Right kidney (tissue), 1 donor: ENCODE measurements at regions not wholly inside any gene's neighbourhood (a gene's known extent, or its start where the extent isn't known, plus 50 kb on each side); places are given as distances from the start of the nearest gene placed in this dataset.
"Not testable (repeated sequence)": the region's sequence is repeated elsewhere in the genome, so short reads cannot be mapped to it uniquely, and the experiment has no call there.

ENCODE experiments used
- DNase-seq: peaks from one replicate; pipeline ENCODE4 v3.0.0-alpha.2; 2016

- DNase-seq: no peak
Measured at GRCh38 chr7:46286356-46286755, 365.3 kb upstream of the IGFBP3 start.

GRCh38 chr7:46285878-46286277 lies 364.8 kb upstream of the IGFBP3 start:
- no peak for DNase-seq

GRCh38 chr7:46283852-46284251 lies 362.8 kb upstream of the IGFBP3 start:
- no peak for DNase-seq

GRCh38 chr7:46282155-46282554 lies 361.1 kb upstream of the IGFBP3 start:
- DNase-seq: no peak

GRCh38 chr7:46281071-46281470 lies 360.0 kb upstream of the IGFBP3 start:
- no peak for DNase-seq

- DNase-seq: no peak
Measured at GRCh38 chr7:46279290-46279689, 358.2 kb upstream of the IGFBP3 start.

GRCh38 chr7:46264646-46265045 lies 343.6 kb upstream of the IGFBP3 start:
- no peak for DNase-seq

- not testable (repeated sequence) for DNase-seq
Measured at GRCh38 chr7:46261638-46262037, 340.6 kb upstream of the IGFBP3 start.

- DNase-seq: no peak
Measured at GRCh38 chr7:46259947-46260346, 338.9 kb upstream of the IGFBP3 start.

- no peak for DNase-seq
Measured at GRCh38 chr7:46257761-46258448, 336.8 kb upstream of the IGFBP3 start.

GRCh38 chr7:46256870-46257661 lies 336.0 kb upstream of the IGFBP3 start:
- DNase-seq: no peak

GRCh38 chr7:46253520-46253919 lies 332.4 kb upstream of the IGFBP3 start:
- no peak for DNase-seq

GRCh38 chr7:46247664-46248063 lies 326.6 kb upstream of the IGFBP3 start:
- no peak for DNase-seq

- DNase-seq: no peak
Measured at GRCh38 chr7:46245586-46246111, 324.6 kb upstream of the IGFBP3 start.

GRCh38 chr7:46244757-46245156 lies 323.7 kb upstream of the IGFBP3 start:
- DNase-seq: no peak

GRCh38 chr7:46243406-46243805 lies 322.3 kb upstream of the IGFBP3 start:
- DNase-seq: no peak

- DNase-seq: no peak
Measured at GRCh38 chr7:46239846-46240245, 318.8 kb upstream of the IGFBP3 start.

- no peak for DNase-seq
Measured at GRCh38 chr7:46237466-46237865, 316.4 kb upstream of the IGFBP3 start.

GRCh38 chr7:46233585-46234329 lies 312.7 kb upstream of the IGFBP3 start:
- DNase-seq: no peak

GRCh38 chr7:46230990-46231305 lies 309.9 kb upstream of the IGFBP3 start:
- no peak for DNase-seq

- no peak for DNase-seq
Measured at GRCh38 chr7:46230298-46230989, 309.4 kb upstream of the IGFBP3 start.

GRCh38 chr7:46229409-46229808 lies 308.3 kb upstream of the IGFBP3 start:
- no peak for DNase-seq

- no peak for DNase-seq
Measured at GRCh38 chr7:46226860-46227259, 305.8 kb upstream of the IGFBP3 start.
